ENCODE measurements at regions not wholly inside any gene's neighbourhood (a gene's known extent, or its start where the extent isn't known, plus 50 kb on each side); places are given as distances from the start of the nearest gene placed in this dataset.

- TF ChIP-seq CTCF (optimal IDR thresholded peaks at IDR 0.05 in 1 of 3, IDR thresholded peaks at IDR 0.05 in 1 of 3, conservative IDR thresholded peaks at IDR 0.05 in 1 of 3; ENCODE audit: extremely low read depth in 1 of 3, insufficient read depth in 2 of 3, low read length in 3 of 3) (no peak), EZH2 (IDR thresholded peaks at IDR 0.05; ENCODE audit: low read length) (no peak)
- Histone ChIP-seq H3K9me1 (ENCODE audit: control insufficient read depth, extremely low read depth, insufficient read depth, low read length) (no peaks in the 10 kb centered on the region), H3K9me3 (ENCODE audit: control insufficient read depth, low read depth, low read length) (no peaks in the 10 kb centered on the region), H4K20me1 (ENCODE audit: control insufficient read depth, extremely low read depth, insufficient read depth, low read length) (no peaks in the 10 kb centered on the region), H3K79me2 (ENCODE audit: control insufficient read depth, insufficient read depth, low read length) (no peaks in the 10 kb centered on the region), H3K4me3 (ENCODE audit: control insufficient read depth in 2 of 3, extremely low read depth in 1 of 3, insufficient read depth in 2 of 3, low read depth in 1 of 3, low read length in 3 of 3) (no peak overlapping the region), H3K27ac (ENCODE audit: control insufficient read depth, insufficient read depth, low read length) (no peak overlapping the region), H3K9ac (ENCODE audit: control insufficient read depth, extremely low read depth, insufficient read depth, low read length) (no peak overlapping the region), H3K36me3 (ENCODE audit: control insufficient read depth in 2 of 2, extremely low read depth in 1 of 2, insufficient read depth in 2 of 2, low read length in 2 of 2) (no peaks in the 10 kb centered on the region), H3K4me2 (ENCODE audit: control insufficient read depth, extremely low read depth, insufficient read depth, low read depth, low read length) (no peak overlapping the region), H3K4me1 (ENCODE audit: control insufficient read depth, extremely low read depth, insufficient read depth, low read length) (no peaks in the 10 kb centered on the region), H3K27me3 (ENCODE audit: control insufficient read depth, extremely low read depth, insufficient read depth, low read length) (no peaks in the 10 kb centered on the region), H2AFZ (ENCODE audit: control insufficient read depth, low read length) (no peak overlapping the region)
- FAIRE-seq (no peak), DNase-seq (ENCODE audit: low read depth, low spot score) (no peak)
- dilution Hi-C loops (cut with MboI; ENCODE audit: extremely low pct_ligation_motif_present, low sequenced_read_pairs) = no loop called here
Measured at GRCh38 chr9:29063031-29063430, 1489.8 kb upstream of the C9orf72 start.

- Histone ChIP-seq H3K4me2 (ENCODE audit: control insufficient read depth, extremely low read depth, insufficient read depth, low read depth, low read length) (no peak overlapping the region), H3K27me3 (ENCODE audit: control insufficient read depth, extremely low read depth, insufficient read depth, low read length) (no peaks in the 10 kb centered on the region), H3K9ac (ENCODE audit: control insufficient read depth, extremely low read depth, insufficient read depth, low read length) (no peak overlapping the region), H3K79me2 (ENCODE audit: control insufficient read depth, insufficient read depth, low read length) (no peaks in the 10 kb centered on the region), H3K4me1 (ENCODE audit: control insufficient read depth, extremely low read depth, insufficient read depth, low read length) (no peaks in the 10 kb centered on the region), H3K9me3 (ENCODE audit: control insufficient read depth, low read depth, low read length) (no peaks in the 10 kb centered on the region), H2AFZ (ENCODE audit: control insufficient read depth, low read length) (no peak overlapping the region), H3K9me1 (ENCODE audit: control insufficient read depth, extremely low read depth, insufficient read depth, low read length) (no peaks in the 10 kb centered on the region), H3K36me3 (ENCODE audit: control insufficient read depth in 2 of 2, extremely low read depth in 1 of 2, insufficient read depth in 2 of 2, low read length in 2 of 2) (no peaks in the 10 kb centered on the region), H4K20me1 (ENCODE audit: control insufficient read depth, extremely low read depth, insufficient read depth, low read length) (no peaks in the 10 kb centered on the region), H3K27ac (ENCODE audit: control insufficient read depth, insufficient read depth, low read length) (no peak overlapping the region), H3K4me3 (ENCODE audit: control insufficient read depth in 2 of 3, extremely low read depth in 1 of 3, insufficient read depth in 2 of 3, low read depth in 1 of 3, low read length in 3 of 3) (no peak overlapping the region)
- TF ChIP-seq CTCF (optimal IDR thresholded peaks at IDR 0.05 in 1 of 3, IDR thresholded peaks at IDR 0.05 in 1 of 3, conservative IDR thresholded peaks at IDR 0.05 in 1 of 3; ENCODE audit: extremely low read depth in 1 of 3, insufficient read depth in 2 of 3, low read length in 3 of 3) (no peak), EZH2 (IDR thresholded peaks at IDR 0.05; ENCODE audit: low read length) (no peak)
- no peak for FAIRE-seq
- no peak for DNase-seq (ENCODE audit: low read depth, low spot score)
- dilution Hi-C loops (cut with MboI; ENCODE audit: extremely low pct_ligation_motif_present, low sequenced_read_pairs) = no loop called here
Measured at GRCh38 chr9:29066141-29066640, 1492.9 kb upstream of the C9orf72 start.

All from keratinocyte (primary cell).